ENCODE measurements at regions not wholly inside any gene's neighbourhood (a gene's known extent, or its start where the extent isn't known, plus 50 kb on each side); places are given as distances from the start of the nearest gene placed in this dataset.
"Not testable (repeated sequence)": the region's sequence is repeated elsewhere in the genome, so short reads cannot be mapped to it uniquely, and the experiment has no call there.

DNA sequence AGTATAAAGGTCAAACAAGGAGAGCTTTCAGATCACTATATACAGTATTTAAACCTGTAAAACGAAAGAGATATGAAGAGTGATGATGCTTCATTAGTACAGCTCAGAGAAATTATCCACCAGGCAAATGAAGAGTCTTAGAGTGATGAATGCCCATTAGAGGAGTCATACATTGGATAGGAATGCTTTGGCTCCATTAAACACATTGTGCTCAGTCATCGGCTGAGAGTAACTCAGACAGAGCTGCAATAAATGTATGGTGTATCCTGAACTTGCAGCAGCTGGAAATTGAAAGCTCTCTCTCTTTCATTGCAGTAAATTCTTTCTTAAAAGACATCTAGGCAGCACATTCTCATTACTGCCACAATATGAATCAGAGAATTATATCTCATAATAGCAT, 340.8 kb upstream of the SPHKAP start:
- DNase-seq: no peak
- Histone ChIP-seq H2BK120ac (ENCODE audit: low read depth, low read length) (no peak overlapping the region), H3K4me3 (ENCODE audit: insufficient read depth in 1 of 2, low read depth in 1 of 2, low read length in 2 of 2) (no peak overlapping the region), H3K4me1 (ENCODE audit: control insufficient read depth, insufficient read depth, low read depth, low read length) (no peaks in the 10 kb centered on the region), H3K23ac (ENCODE audit: low read length in 2 of 2) (no peak overlapping the region), H4K91ac (ENCODE audit: low read length) (no peak overlapping the region), H2BK5ac (ENCODE audit: low read depth, low read length, poor library complexity, severe bottlenecking) (no peak overlapping the region), H3K4ac (ENCODE audit: low read depth in 1 of 2, low read length in 2 of 2) (no peak overlapping the region), H3K9ac (ENCODE audit: low read length) (no peak overlapping the region), H3K18ac (ENCODE audit: low read depth in 1 of 2, low read length in 2 of 2) (no peak overlapping the region), H2BK12ac (ENCODE audit: low read length in 2 of 2) (no peak overlapping the region), H3K9me3 (ENCODE audit: control insufficient read depth, low read length) (no peaks in the 10 kb centered on the region), H3K27ac (ENCODE audit: low read length, poor library complexity, severe bottlenecking) (no peak overlapping the region), H3K4me2 (ENCODE audit: low read length, poor library complexity, severe bottlenecking) (no peak overlapping the region), H3K14ac (ENCODE audit: low read length in 2 of 2) (no peak overlapping the region), H3K36me3 (ENCODE audit: control insufficient read depth in 1 of 2, insufficient read depth in 2 of 2, low read depth in 1 of 2, low read length in 2 of 2) (no peaks in the 10 kb centered on the region), H2BK15ac (ENCODE audit: low read depth, poor library complexity, severe bottlenecking) (no peak overlapping the region), H3K79me1 (replicated peaks; ENCODE audit: low read length, poor library complexity, severe bottlenecking) (no peaks in the 10 kb centered on the region), H3K27me3 (ENCODE audit: control insufficient read depth in 1 of 2, insufficient read depth in 1 of 2, low read length in 2 of 2) (no peaks in the 10 kb centered on the region), H2AK5ac (ENCODE audit: low read length, severe bottlenecking) (no peak overlapping the region), H2AFZ (ENCODE audit: low read depth, low read length) (no peak overlapping the region), H4K8ac (ENCODE audit: low read length) (no peak overlapping the region)
- WGBS: 71% methylated on average over 1 of the region's 2 CpGs

DNA sequence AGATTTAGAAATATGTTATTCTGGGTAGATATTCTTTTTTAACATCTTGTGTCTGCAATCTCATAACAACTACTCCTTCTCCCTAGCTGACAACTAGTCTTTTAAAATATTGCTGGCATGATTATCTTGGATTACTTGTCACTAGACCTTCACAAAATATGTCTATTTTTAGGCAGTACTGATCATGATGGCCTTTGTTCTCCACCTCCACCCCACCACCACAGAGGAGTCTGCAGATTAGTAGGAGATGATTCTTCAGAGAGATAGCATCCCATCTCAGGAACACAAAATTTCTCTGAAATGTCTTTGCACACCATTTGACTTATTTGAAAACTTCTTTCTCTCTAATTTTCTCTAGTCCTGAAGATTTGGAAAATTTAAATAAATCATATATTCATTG, 338.1 kb upstream of the SPHKAP start:
- no peak overlapping the region for H3K9ac ChIP-seq (ENCODE audit: low read length)
- no peak overlapping the region for H2BK120ac ChIP-seq (ENCODE audit: low read depth, low read length)
- H3K27me3 ChIP-seq (ENCODE audit: control insufficient read depth in 1 of 2, insufficient read depth in 1 of 2, low read length in 2 of 2): no peaks in the 10 kb centered on the region
- H3K23ac ChIP-seq (ENCODE audit: low read length in 2 of 2): no peak overlapping the region
- H2AK5ac ChIP-seq (ENCODE audit: low read length, severe bottlenecking): no peak overlapping the region
- no peak overlapping the region for H2BK5ac ChIP-seq (ENCODE audit: low read depth, low read length, poor library complexity, severe bottlenecking)
- no peaks in the 10 kb centered on the region for H3K4me1 ChIP-seq (ENCODE audit: control insufficient read depth, insufficient read depth, low read depth, low read length)
- H3K4me3 ChIP-seq (ENCODE audit: insufficient read depth in 1 of 2, low read depth in 1 of 2, low read length in 2 of 2): no peak overlapping the region
- no peak overlapping the region for H3K14ac ChIP-seq (ENCODE audit: low read length in 2 of 2)
- H4K91ac ChIP-seq (ENCODE audit: low read length): no peak overlapping the region
- H4K8ac ChIP-seq (ENCODE audit: low read length): no peak overlapping the region
- H3K4ac ChIP-seq (ENCODE audit: low read depth in 1 of 2, low read length in 2 of 2): no peak overlapping the region
- no peak overlapping the region for H2BK12ac ChIP-seq (ENCODE audit: low read length in 2 of 2)
- no peak overlapping the region for H2AFZ ChIP-seq (ENCODE audit: low read depth, low read length)
- H3K79me1 ChIP-seq (replicated peaks; ENCODE audit: low read length, poor library complexity, severe bottlenecking): no peaks in the 10 kb centered on the region
- H2BK15ac ChIP-seq (ENCODE audit: low read depth, poor library complexity, severe bottlenecking): no peak overlapping the region
- DNase-seq: no peak
- no peaks in the 10 kb centered on the region for H3K36me3 ChIP-seq (ENCODE audit: control insufficient read depth in 1 of 2, insufficient read depth in 2 of 2, low read depth in 1 of 2, low read length in 2 of 2)
- H3K27ac ChIP-seq (ENCODE audit: low read length, poor library complexity, severe bottlenecking): no peak overlapping the region
- no peaks in the 10 kb centered on the region for H3K9me3 ChIP-seq (ENCODE audit: control insufficient read depth, low read length)
- H3K4me2 ChIP-seq (ENCODE audit: low read length, poor library complexity, severe bottlenecking): no peak overlapping the region
- H3K18ac ChIP-seq (ENCODE audit: low read depth in 1 of 2, low read length in 2 of 2): no peak overlapping the region

DNA sequence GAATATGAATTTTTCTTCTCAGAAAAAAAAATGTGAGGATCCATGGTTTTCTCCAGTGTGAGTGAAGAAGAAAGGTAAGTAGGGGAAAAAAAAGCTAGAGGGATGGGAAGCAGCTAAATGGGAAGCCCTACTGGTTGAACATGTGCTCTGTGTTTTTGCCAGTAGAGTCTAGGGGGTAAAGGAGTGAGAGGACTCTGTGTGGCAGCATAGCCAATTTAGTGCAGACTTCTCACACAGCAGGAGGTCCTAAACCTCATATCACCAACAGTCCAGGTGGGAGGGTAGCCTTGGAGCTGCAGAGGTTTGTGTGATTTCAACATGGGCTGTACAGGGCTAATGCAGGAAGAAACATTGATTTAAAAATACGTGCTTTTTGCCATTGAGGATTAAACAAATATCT, 334.5 kb upstream of the SPHKAP start:
- H4K91ac ChIP-seq (ENCODE audit: low read length): no peak overlapping the region

DNA sequence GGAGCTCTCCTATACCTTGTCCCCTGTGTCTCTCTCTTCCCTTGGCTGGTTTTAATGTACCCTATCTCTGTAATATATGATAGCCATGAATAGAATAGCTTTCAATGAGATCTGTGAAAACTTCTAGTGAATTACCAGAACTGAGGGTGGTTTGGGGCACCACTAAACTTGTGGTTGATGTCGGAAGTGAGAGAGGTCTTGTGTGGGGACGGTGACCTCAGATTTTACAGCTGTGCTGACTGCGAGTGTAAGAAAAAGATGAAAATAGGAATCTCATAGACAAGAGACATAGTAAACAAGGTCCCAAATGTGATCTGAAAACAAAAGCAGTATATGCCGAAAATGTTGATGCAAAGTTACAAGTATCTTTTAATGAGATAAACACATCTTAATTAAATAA, 332.0 kb upstream of the SPHKAP start:
- not testable (repeated sequence) for H3K9me3 ChIP-seq (ENCODE audit: control insufficient read depth, low read length); H2AFZ ChIP-seq (ENCODE audit: low read depth, low read length); H3K9ac ChIP-seq (ENCODE audit: low read length); DNase-seq; H2AK5ac ChIP-seq (ENCODE audit: low read length, severe bottlenecking); H3K4me3 ChIP-seq (ENCODE audit: insufficient read depth in 1 of 2, low read depth in 1 of 2, low read length in 2 of 2); H2BK12ac ChIP-seq (ENCODE audit: low read length in 2 of 2); H3K36me3 ChIP-seq (ENCODE audit: control insufficient read depth in 1 of 2, insufficient read depth in 2 of 2, low read depth in 1 of 2, low read length in 2 of 2); H3K27me3 ChIP-seq (ENCODE audit: control insufficient read depth in 1 of 2, insufficient read depth in 1 of 2, low read length in 2 of 2); H3K18ac ChIP-seq (ENCODE audit: low read depth in 1 of 2, low read length in 2 of 2); H3K14ac ChIP-seq (ENCODE audit: low read length in 2 of 2); H3K4ac ChIP-seq (ENCODE audit: low read depth in 1 of 2, low read length in 2 of 2); H3K4me2 ChIP-seq (ENCODE audit: low read length, poor library complexity, severe bottlenecking); H4K91ac ChIP-seq (ENCODE audit: low read length); H3K27ac ChIP-seq (ENCODE audit: low read length, poor library complexity, severe bottlenecking); H4K8ac ChIP-seq (ENCODE audit: low read length); H2BK15ac ChIP-seq (ENCODE audit: low read depth, poor library complexity, severe bottlenecking); H3K23ac ChIP-seq (ENCODE audit: low read length in 2 of 2); H3K4me1 ChIP-seq (ENCODE audit: control insufficient read depth, insufficient read depth, low read depth, low read length); H2BK5ac ChIP-seq (ENCODE audit: low read depth, low read length, poor library complexity, severe bottlenecking); H2BK120ac ChIP-seq (ENCODE audit: low read depth, low read length); H3K79me1 ChIP-seq (replicated peaks; ENCODE audit: low read length, poor library complexity, severe bottlenecking)
- 76% methylated on average over 3 of the region's 4 CpGs for WGBS

More for the DNA sequence above, 334.5 kb upstream of the SPHKAP start:
- Histone ChIP-seq H3K27me3 (ENCODE audit: control insufficient read depth in 1 of 2, insufficient read depth in 1 of 2, low read length in 2 of 2) (no peaks in the 10 kb centered on the region), H2AFZ (ENCODE audit: low read depth, low read length) (no peak overlapping the region), H3K14ac (ENCODE audit: low read length in 2 of 2) (no peak overlapping the region), H3K4me2 (ENCODE audit: low read length, poor library complexity, severe bottlenecking) (no peak overlapping the region), H3K18ac (ENCODE audit: low read depth in 1 of 2, low read length in 2 of 2) (no peak overlapping the region), H3K9me3 (ENCODE audit: control insufficient read depth, low read length) (no peaks in the 10 kb centered on the region), H3K23ac (ENCODE audit: low read length in 2 of 2) (no peak overlapping the region), H3K4me1 (ENCODE audit: control insufficient read depth, insufficient read depth, low read depth, low read length) (no peaks in the 10 kb centered on the region), H2BK5ac (ENCODE audit: low read depth, low read length, poor library complexity, severe bottlenecking) (no peak overlapping the region), H2AK5ac (ENCODE audit: low read length, severe bottlenecking) (no peak overlapping the region), H3K4ac (ENCODE audit: low read depth in 1 of 2, low read length in 2 of 2) (no peak overlapping the region), H2BK15ac (ENCODE audit: low read depth, poor library complexity, severe bottlenecking) (no peak overlapping the region), H2BK12ac (ENCODE audit: low read length in 2 of 2) (no peak overlapping the region), H3K9ac (ENCODE audit: low read length) (no peak overlapping the region), H3K36me3 (ENCODE audit: control insufficient read depth in 1 of 2, insufficient read depth in 2 of 2, low read depth in 1 of 2, low read length in 2 of 2) (no peaks in the 10 kb centered on the region), H3K27ac (ENCODE audit: low read length, poor library complexity, severe bottlenecking) (no peak overlapping the region), H3K4me3 (ENCODE audit: insufficient read depth in 1 of 2, low read depth in 1 of 2, low read length in 2 of 2) (no peak overlapping the region), H2BK120ac (ENCODE audit: low read depth, low read length) (no peak overlapping the region), H4K8ac (ENCODE audit: low read length) (no peak overlapping the region), H3K79me1 (replicated peaks; ENCODE audit: low read length, poor library complexity, severe bottlenecking) (no peaks in the 10 kb centered on the region)
- WGBS: no CpG with 5 or more reads among the region's 1 CpG
- DNase-seq: no peak

Data from mesenchymal stem cell (in vitro differentiated cells and primary cell).